AG04449 (cell line): ENCODE measurements at regions not wholly inside any gene's neighbourhood (a gene's known extent, or its start where the extent isn't known, plus 50 kb on each side); places are given as distances from the start of the nearest gene placed in this dataset.
"Not testable (repeated sequence)": the region's sequence is repeated elsewhere in the genome, so short reads cannot be mapped to it uniquely, and the experiment has no call there.

Source experiments
- CTCF ChIA-PET: fragments of 350-600 bp; formaldehyde crosslinking; extraction: SDS; loops from one replicate; lab custom pipeline; 2021; ENCODE audit warnings: antibody characterized with exemption; lab: Yijun Ruan, JAX
- POLR2A ChIA-PET: fragments of 400-600, 350-600 bp; formaldehyde crosslinking; extraction: SDS; loops from one replicate; lab custom pipeline; 2020; ENCODE audit warnings: antibody characterized with exemption, inconsistent platforms; lab: Yijun Ruan, JAX
- DNase-seq: peaks from one replicate; pipeline ENCODE4 v3.0.0-alpha.2; 2010; ENCODE audit warnings: low read depth, low spot score
- H3K4me3 ChIP-seq: 2 replicates; pipeline ENCODE4 v1.5.1; 2011; ENCODE audit warnings: low read depth, mild to moderate bottlenecking, control low read depth, low read length
- TF ChIP-seq, protein P1 (sequence below): IDR thresholded peaks from one replicate; pipeline ENCODE4 v1.5.1; 2011; ENCODE audit warnings: mild to moderate bottlenecking, moderate library complexity, low read length, control low read depth, inconsistent platforms; ENCODE audit not compliant: insufficient read depth; ENCODE audit errors: missing control alignments

DNA sequence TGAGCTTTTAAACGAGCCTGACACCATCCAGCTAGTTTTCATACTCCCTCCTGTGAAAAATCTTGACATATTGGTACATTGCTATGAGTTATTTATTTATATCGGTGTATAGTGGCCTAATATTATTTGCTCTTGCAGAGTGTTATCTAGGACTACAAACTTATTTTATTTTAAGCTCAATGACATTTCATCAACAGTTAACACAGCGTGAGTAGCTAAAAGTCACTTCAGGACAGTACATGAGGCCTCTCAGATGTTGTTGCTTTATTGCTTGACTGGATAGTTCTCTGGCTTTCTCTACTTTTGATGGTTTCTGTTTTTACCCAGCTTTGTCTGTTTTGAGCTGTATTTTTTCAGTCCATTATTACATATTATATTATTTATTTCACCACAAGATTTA, 172.9 kb upstream of the KLF7 start:
- H3K4me3 ChIP-seq: no peak overlapping the region
- CTCF ChIA-PET: interaction anchor here (1.0 to 1.1 kb wide), 2 partner anchors 15 to 48 kb away, joined by 3 read pairs; no protein-coding TSS in a partner anchor
- TF ChIP-seq, protein P1, sequence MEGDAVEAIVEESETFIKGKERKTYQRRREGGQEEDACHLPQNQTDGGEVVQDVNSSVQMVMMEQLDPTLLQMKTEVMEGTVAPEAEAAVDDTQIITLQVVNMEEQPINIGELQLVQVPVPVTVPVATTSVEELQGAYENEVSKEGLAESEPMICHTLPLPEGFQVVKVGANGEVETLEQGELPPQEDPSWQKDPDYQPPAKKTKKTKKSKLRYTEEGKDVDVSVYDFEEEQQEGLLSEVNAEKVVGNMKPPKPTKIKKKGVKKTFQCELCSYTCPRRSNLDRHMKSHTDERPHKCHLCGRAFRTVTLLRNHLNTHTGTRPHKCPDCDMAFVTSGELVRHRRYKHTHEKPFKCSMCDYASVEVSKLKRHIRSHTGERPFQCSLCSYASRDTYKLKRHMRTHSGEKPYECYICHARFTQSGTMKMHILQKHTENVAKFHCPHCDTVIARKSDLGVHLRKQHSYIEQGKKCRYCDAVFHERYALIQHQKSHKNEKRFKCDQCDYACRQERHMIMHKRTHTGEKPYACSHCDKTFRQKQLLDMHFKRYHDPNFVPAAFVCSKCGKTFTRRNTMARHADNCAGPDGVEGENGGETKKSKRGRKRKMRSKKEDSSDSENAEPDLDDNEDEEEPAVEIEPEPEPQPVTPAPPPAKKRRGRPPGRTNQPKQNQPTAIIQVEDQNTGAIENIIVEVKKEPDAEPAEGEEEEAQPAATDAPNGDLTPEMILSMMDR: no peak
- POLR2A ChIA-PET: interaction anchor here (0.9 kb wide), 1 partner anchor 173 kb away, joined by 3 read pairs; the partner anchor contains the start of gene KLF7
- DNase-seq: no peak

- CTCF ChIA-PET: interaction anchor here (1.1 to 1.6 kb wide), 2 partner anchors 11 to 25 kb away, joined by 3 to 4 read pairs; no protein-coding TSS in a partner anchor
- POLR2A ChIA-PET: interaction anchor here (0.6 to 0.7 kb wide), 2 partner anchors 125 to 197 kb away, joined by 3 to 5 read pairs; no protein-coding TSS in a partner anchor
- TF ChIP-seq, protein P1: no peak
- H3K4me3 ChIP-seq: no peak overlapping the region
- DNase-seq: no peak
These were observed 175.5 kb upstream of the KLF7 start for GRCh38 chr2:207341112-207341750.

DNA sequence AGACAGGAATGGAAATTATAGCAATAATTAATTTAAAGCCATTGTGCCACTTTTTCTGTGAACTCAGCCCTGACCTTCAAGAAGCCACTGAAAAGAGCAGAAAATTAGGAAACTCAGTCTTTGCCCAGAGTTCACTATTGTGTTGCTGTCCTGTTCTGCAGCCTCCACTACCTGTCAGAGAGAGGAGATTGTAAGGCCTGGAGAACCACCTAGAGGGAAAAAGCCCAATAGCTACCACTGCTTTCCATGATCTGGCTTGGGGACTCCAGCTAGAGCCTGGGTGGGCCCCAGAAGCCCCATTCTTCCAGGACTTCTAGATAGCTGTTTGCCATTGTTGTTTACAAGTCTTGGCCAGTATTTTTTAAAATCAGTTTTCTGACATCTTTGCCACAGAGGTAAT, 176.1 kb upstream of the KLF7 start:
- CTCF ChIA-PET: interaction anchor here (1.1 to 1.6 kb wide), 2 partner anchors 12 to 25 kb away, joined by 3 to 4 read pairs; no protein-coding TSS in a partner anchor
- POLR2A ChIA-PET: interaction anchor here (0.6 kb wide), 1 partner anchor 198 kb away, joined by 5 read pairs; no protein-coding TSS in a partner anchor
- no peak overlapping the region for H3K4me3 ChIP-seq
- TF ChIP-seq, protein P1: no peak
- DNase-seq: no peak

DNA sequence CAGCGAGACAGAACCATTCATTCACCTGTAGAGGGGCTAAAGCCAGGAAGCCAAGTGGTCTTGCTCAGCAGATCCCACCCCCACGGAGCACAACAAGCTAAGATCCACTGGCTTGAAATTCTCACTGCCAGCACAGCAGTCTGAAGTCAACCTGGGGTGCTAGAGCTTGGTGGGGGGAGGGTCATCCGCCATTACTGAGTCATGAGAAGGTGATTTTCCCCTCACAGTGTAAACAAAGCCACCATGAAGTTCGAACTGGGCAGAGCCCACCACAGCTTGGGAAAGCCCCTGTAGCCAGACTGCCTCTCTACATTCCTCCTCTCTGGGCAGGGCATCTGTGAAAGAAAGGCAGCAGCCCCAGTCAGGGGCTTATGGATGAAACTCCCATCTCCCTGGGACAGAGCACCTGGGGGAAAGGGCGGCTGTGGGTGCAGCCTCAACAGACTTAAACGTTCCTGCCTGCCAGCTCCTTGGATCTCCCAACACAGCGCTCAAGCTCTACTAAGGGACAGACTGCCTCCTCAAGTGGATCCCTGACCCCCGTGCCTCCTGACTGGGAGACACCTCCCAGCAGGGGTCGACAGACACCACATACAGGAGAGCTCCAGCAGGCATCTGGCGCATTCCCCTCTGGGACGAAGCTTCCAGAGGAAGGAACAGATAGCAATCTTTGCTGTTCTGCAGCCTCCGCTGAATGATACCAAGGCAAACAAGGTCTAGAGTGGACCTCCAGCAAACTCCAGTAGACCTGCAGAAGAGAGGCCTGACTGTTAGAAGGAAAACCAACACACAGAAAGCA, 179.0 kb upstream of the KLF7 start:
- DNase-seq, POLR2A ChIA-PET, H3K4me3 ChIP-seq, CTCF ChIA-PET: not testable (repeated sequence)

DNA sequence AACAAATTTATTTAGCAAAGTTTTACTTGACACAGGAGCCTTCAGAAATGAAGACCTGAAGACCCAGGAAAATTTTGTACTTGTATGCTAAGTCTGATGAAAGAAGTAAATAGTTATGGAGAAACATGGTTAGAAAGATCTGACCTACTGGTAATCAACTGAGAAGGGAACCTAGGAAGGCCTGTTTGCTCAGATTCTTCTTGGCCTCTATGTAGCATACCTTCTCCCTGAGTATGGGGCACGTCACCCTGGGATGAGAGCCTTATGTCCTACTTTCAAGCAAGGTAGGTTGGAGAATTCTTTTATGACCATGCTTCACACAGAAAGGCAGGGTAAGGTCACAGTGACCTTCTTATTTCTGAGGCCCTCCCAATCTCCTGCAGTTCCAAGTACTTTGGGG, 178.6 kb upstream of the CREB1 start:
- CTCF ChIA-PET: no interaction called here
- TF ChIP-seq, protein P1: no peak
- no peak for DNase-seq
- no peak overlapping the region for H3K4me3 ChIP-seq
- POLR2A ChIA-PET: no interaction called here

GRCh38 chr2:207352978-207353671, 176.6 kb upstream of the CREB1 start:
- no peak overlapping the region for H3K4me3 ChIP-seq
- ChIA-PET POLR2A (interaction anchor here (0.5 kb wide), 1 partner anchor 30 kb away, joined by 3 read pairs; no protein-coding TSS in a partner anchor), CTCF (interaction anchor here (1.1 to 2.2 kb wide), 3 partner anchors 10 to 18 kb away, joined by 3 to 6 read pairs (median 4); no protein-coding TSS in a partner anchor)
- no peak for DNase-seq
- TF ChIP-seq, protein P1: no peak
